ENCODE measurements at regions not wholly inside any gene's neighbourhood (a gene's known extent, or its start where the extent isn't known, plus 50 kb on each side); places are given as distances from the start of the nearest gene placed in this dataset.
A peak's percentile ranks its signal among the peaks of the same experiment; 100 is the strongest.

DNA sequence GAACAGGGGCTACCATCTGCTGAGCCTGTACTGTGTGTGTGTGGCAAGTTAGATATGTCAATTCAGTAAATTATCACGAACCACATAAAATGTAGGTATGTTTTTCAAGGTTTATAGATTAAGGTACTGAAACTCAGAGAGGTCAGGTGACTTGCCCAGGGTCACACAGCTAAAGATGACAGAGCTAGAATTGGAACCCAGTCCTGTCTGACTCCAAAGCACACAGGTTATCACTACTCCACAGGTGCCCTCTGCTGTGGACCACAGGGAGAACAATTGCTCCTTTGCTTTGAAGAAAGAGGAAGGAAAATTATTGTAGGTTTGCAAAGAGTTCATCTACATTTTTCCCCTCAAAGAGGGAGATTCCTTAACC, 229.7 kb upstream of the AGAP1 start:
- Histone ChIP-seq H3K9me3 (ENCODE audit: control insufficient read depth in 2 of 3, low read length in 3 of 3) (no peaks in the 10 kb centered on the region), H3K27ac (ENCODE audit: low read depth, low read length) (no peak overlapping the region), H3K36me3 (ENCODE audit: control insufficient read depth in 2 of 3, insufficient read depth in 3 of 3, low read length in 3 of 3) (no peaks in the 10 kb centered on the region), H3K4me3 (ENCODE audit: low read length) (no peak overlapping the region), H3K4me1 (ENCODE audit: control insufficient read depth in 2 of 2, insufficient read depth in 2 of 2, low read length in 2 of 2) (no peaks in the 10 kb centered on the region), H3K27me3 (ENCODE audit: control insufficient read depth in 2 of 2, insufficient read depth in 2 of 2, low read length in 2 of 2) (no peaks in the 10 kb centered on the region)
- ATAC-seq = no peak
- Mint-ChIP-seq H3K4me3 (no peak overlapping the region), H3K27me3 (peaks cover 33 to 50% (median 42%) of the 10 kb centered on the region in 5 donors), H3K36me3 (peaks cover 0 to 11% (median 0%) of the 10 kb centered on the region in 5 donors), H3K9me3 (peaks cover 0 to 8% (median 0%) of the 10 kb centered on the region in 11 donors), H3K27ac (no peak overlapping the region), H3K4me1 (peaks cover 0 to 12% (median 0%) of the 10 kb centered on the region in 7 donors)
- no peak for DNase-seq
- intact Hi-C loops (cut with micrococcal nuclease) = no loop called here
- ChIA-PET CTCF (no interaction called here), POLR2A (no interaction called here)

DNA sequence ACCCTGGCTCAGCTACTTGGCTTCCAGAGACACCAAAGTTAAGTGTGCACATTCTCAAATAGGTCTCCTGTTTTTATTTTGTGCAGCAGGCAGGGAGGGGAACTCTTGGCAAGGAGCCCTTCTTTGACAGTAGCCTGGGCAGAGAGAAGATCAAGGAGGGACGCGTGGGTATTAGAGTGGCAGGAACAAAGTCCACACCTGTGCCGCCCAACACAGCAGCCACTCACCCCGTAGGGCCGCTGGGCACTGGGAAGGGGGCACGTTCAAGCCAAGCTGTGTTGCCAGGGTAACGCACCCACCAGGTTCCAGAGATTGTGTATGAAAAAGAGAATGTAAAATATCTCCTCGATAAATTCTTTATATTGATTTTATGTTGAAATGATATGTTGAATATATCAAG, 229.3 kb upstream of the AGAP1 start:
- Mint-ChIP-seq H3K4me3 (no peak overlapping the region), H3K4me1 (peaks cover 0 to 12% (median 0%) of the 10 kb centered on the region in 7 donors), H3K36me3 (peaks cover 0 to 11% (median 0%) of the 10 kb centered on the region in 5 donors), H3K27ac (no peak overlapping the region), H3K9me3 (peaks cover 0 to 8% (median 0%) of the 10 kb centered on the region in 11 donors), H3K27me3 (peaks cover 36 to 54% (median 42%) of the 10 kb centered on the region in 5 donors)
- H3K9me3 ChIP-seq (ENCODE audit: control insufficient read depth in 2 of 3, low read length in 3 of 3) = no peaks in the 10 kb centered on the region
- H3K36me3 ChIP-seq (ENCODE audit: control insufficient read depth in 2 of 3, insufficient read depth in 3 of 3, low read length in 3 of 3) = no peaks in the 10 kb centered on the region
- CTCF ChIA-PET = no interaction called here
- H3K27ac ChIP-seq (ENCODE audit: low read depth, low read length) = no peak overlapping the region
- POLR2A ChIA-PET = no interaction called here
- H3K27me3 ChIP-seq (ENCODE audit: control insufficient read depth in 2 of 2, insufficient read depth in 2 of 2, low read length in 2 of 2) = no peaks in the 10 kb centered on the region
- intact Hi-C loops (cut with micrococcal nuclease) = no loop called here
- no peak for DNase-seq
- H3K4me1 ChIP-seq (ENCODE audit: control insufficient read depth in 2 of 2, insufficient read depth in 2 of 2, low read length in 2 of 2) = no peaks in the 10 kb centered on the region
- no peak for ATAC-seq
- no peak overlapping the region for H3K4me3 ChIP-seq (ENCODE audit: low read length)

- H3K27ac ChIP-seq (ENCODE audit: low read depth, low read length) = no peak overlapping the region
- H3K27me3 ChIP-seq (ENCODE audit: control insufficient read depth in 2 of 2, insufficient read depth in 2 of 2, low read length in 2 of 2) = no peaks in the 10 kb centered on the region
- Mint-ChIP-seq H3K4me3 (no peak overlapping the region), H3K4me1 (peaks cover 0 to 12% (median 0%) of the 10 kb centered on the region in 7 donors), H3K27me3 (peaks cover 44 to 57% (median 49%) of the 10 kb centered on the region in 5 donors), H3K27ac (no peak overlapping the region), H3K9me3 (peaks cover 0 to 8% (median 0%) of the 10 kb centered on the region in 11 donors), H3K36me3 (peaks cover 0 to 11% (median 0%) of the 10 kb centered on the region in 5 donors)
- no peak for DNase-seq
- ChIA-PET CTCF (no interaction called here), POLR2A (no interaction called here)
- no peaks in the 10 kb centered on the region for H3K36me3 ChIP-seq (ENCODE audit: control insufficient read depth in 2 of 3, insufficient read depth in 3 of 3, low read length in 3 of 3)
- H3K4me1 ChIP-seq (ENCODE audit: control insufficient read depth in 2 of 2, insufficient read depth in 2 of 2, low read length in 2 of 2) = no peaks in the 10 kb centered on the region
- no peaks in the 10 kb centered on the region for H3K9me3 ChIP-seq (ENCODE audit: control insufficient read depth in 2 of 3, low read length in 3 of 3)
- ATAC-seq = no peak
- intact Hi-C loops (cut with micrococcal nuclease) = no loop called here
- H3K4me3 ChIP-seq (ENCODE audit: low read length) = no peak overlapping the region
These were observed 228.4 kb upstream of the AGAP1 start for GRCh38 chr2:235265348-235265965.

DNA sequence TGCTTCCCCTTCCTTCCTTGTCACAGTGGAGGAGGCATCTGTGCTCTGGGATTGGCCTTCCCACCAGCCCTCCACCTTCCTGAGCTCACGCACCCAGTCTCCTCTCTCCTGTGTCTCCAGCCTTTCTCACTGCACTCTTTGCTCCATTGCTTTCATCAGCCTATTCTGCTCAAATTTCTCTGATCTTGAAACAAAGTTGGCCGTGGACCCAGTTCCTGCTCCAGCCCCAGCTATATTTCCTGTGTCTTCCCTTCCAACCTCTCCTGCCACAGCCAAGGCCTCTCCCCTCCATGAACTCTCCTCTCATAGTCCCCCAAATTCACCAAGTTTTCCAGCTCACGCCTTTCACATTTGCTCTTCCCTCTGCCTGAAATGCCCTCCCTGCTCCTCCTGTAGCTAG, 226.6 kb upstream of the AGAP1 start:
- intact Hi-C loops (cut with micrococcal nuclease) = no loop called here
- H3K9me3 Mint-ChIP-seq = peaks cover 0 to 8% (median 0%) of the 10 kb centered on the region in 11 donors

GRCh38 chr2:235268535-235268934, 225.3 kb upstream of the AGAP1 start:
- DNase-seq (no peak), ATAC-seq (no peak)
- Mint-ChIP-seq H3K4me3 (no peak overlapping the region), H3K27ac (no peak overlapping the region), H3K36me3 (peaks cover 0 to 11% (median 0%) of the 10 kb centered on the region in 5 donors), H3K27me3 (peaks cover 45 to 70% (median 56%) of the 10 kb centered on the region in 5 donors), H3K4me1 (peaks cover 0 to 10% (median 0%) of the 10 kb centered on the region in 7 donors), H3K9me3 (peaks cover 0 to 8% (median 0%) of the 10 kb centered on the region in 11 donors)
- no peak overlapping the region for H3K4me3 ChIP-seq (ENCODE audit: low read length)
- intact Hi-C loops (cut with micrococcal nuclease) = no loop called here
- no peaks in the 10 kb centered on the region for H3K36me3 ChIP-seq (ENCODE audit: control insufficient read depth in 2 of 3, insufficient read depth in 3 of 3, low read length in 3 of 3)
- peaks cover 0 to 3% of the 10 kb centered on the region in 2 donors for H3K27me3 ChIP-seq (ENCODE audit: control insufficient read depth in 2 of 2, insufficient read depth in 2 of 2, low read length in 2 of 2)
- POLR2A ChIA-PET = no interaction called here
- H3K9me3 ChIP-seq (ENCODE audit: control insufficient read depth in 2 of 3, low read length in 3 of 3) = no peaks in the 10 kb centered on the region
- no peak overlapping the region for H3K27ac ChIP-seq (ENCODE audit: low read depth, low read length)
- CTCF ChIA-PET = no interaction called here
- H3K4me1 ChIP-seq (ENCODE audit: control insufficient read depth in 2 of 2, insufficient read depth in 2 of 2, low read length in 2 of 2) = peaks cover 0 to 3% of the 10 kb centered on the region in 2 donors

More for the DNA sequence above, 226.6 kb upstream of the AGAP1 start:
- ChIA-PET POLR2A (no interaction called here), CTCF (no interaction called here)
- Histone ChIP-seq H3K9me3 (ENCODE audit: control insufficient read depth in 2 of 3, low read length in 3 of 3) (no peaks in the 10 kb centered on the region), H3K27me3 (ENCODE audit: control insufficient read depth in 2 of 2, insufficient read depth in 2 of 2, low read length in 2 of 2) (peaks cover 0 to 3% of the 10 kb centered on the region in 2 donors), H3K4me3 (ENCODE audit: low read length) (no peak overlapping the region), H3K36me3 (ENCODE audit: control insufficient read depth in 2 of 3, insufficient read depth in 3 of 3, low read length in 3 of 3) (no peaks in the 10 kb centered on the region), H3K27ac (ENCODE audit: low read depth, low read length) (no peak overlapping the region), H3K4me1 (ENCODE audit: control insufficient read depth in 2 of 2, insufficient read depth in 2 of 2, low read length in 2 of 2) (peaks cover 0 to 3% of the 10 kb centered on the region in 2 donors)
- H3K27ac Mint-ChIP-seq = no peak overlapping the region
- no peak for ATAC-seq
- peaks cover 0 to 12% (median 0%) of the 10 kb centered on the region in 7 donors for H3K4me1 Mint-ChIP-seq
- peaks cover 43 to 68% (median 58%) of the 10 kb centered on the region in 5 donors for H3K27me3 Mint-ChIP-seq
- no peak overlapping the region for H3K4me3 Mint-ChIP-seq
- DNase-seq = no peak
- H3K36me3 Mint-ChIP-seq = peaks cover 0 to 11% (median 0%) of the 10 kb centered on the region in 5 donors

DNA sequence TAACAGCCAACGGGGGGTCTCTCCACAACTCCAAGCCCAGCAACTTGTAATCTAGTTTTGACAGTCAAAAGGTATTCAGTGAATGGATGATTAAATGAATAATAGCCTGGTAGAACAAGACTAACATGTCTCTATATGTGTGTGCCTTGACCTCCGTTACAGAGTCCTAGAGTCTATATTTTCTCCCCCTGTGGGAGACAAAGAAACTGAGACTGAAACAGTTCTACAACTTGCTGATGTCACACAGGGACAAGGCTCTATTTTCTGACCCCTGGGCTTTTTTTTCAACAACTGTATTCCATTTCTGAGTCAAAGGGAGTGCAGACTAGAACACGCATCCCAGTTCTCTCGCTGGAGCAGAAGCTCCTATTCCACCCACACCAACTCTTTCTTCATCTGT, 223.6 kb upstream of the AGAP1 start:
- H3K36me3 Mint-ChIP-seq = peaks cover 0 to 11% (median 0%) of the 10 kb centered on the region in 5 donors
- ATAC-seq (no peak), DNase-seq (no peak)
- ChIA-PET CTCF (no interaction called here), POLR2A (no interaction called here)
- H3K27ac Mint-ChIP-seq = no peak overlapping the region
- H3K27me3 ChIP-seq (ENCODE audit: control insufficient read depth in 2 of 2, insufficient read depth in 2 of 2, low read length in 2 of 2) = peaks cover 0 to 3% of the 10 kb centered on the region in 2 donors
- no peaks in the 10 kb centered on the region for H3K36me3 ChIP-seq (ENCODE audit: control insufficient read depth in 2 of 3, insufficient read depth in 3 of 3, low read length in 3 of 3)
- H3K4me1 Mint-ChIP-seq = peaks cover 0 to 8% (median 0%) of the 10 kb centered on the region in 7 donors
- H3K9me3 ChIP-seq (ENCODE audit: control insufficient read depth in 2 of 3, low read length in 3 of 3) = no peaks in the 10 kb centered on the region
- peaks cover 0 to 8% (median 0%) of the 10 kb centered on the region in 11 donors for H3K9me3 Mint-ChIP-seq
- H3K4me3 Mint-ChIP-seq = no peak overlapping the region
- H3K4me1 ChIP-seq (ENCODE audit: control insufficient read depth in 2 of 2, insufficient read depth in 2 of 2, low read length in 2 of 2) = peaks cover 0 to 3% of the 10 kb centered on the region in 2 donors
- H3K4me3 ChIP-seq (ENCODE audit: low read length) = no peak overlapping the region
- intact Hi-C loops (cut with micrococcal nuclease) = no loop called here
- no peak overlapping the region for H3K27ac ChIP-seq (ENCODE audit: low read depth, low read length)
- H3K27me3 Mint-ChIP-seq = peaks cover 54 to 73% (median 62%) of the 10 kb centered on the region in 5 donors

GRCh38 chr2:235270956-235271355, 222.9 kb upstream of the AGAP1 start:
- Mint-ChIP-seq H3K27me3 (peaks cover 57 to 67% (median 65%) of the 10 kb centered on the region in 5 donors), H3K4me1 (peaks cover 0 to 7% (median 0%) of the 10 kb centered on the region in 7 donors), H3K9me3 (peaks cover 0 to 8% (median 0%) of the 10 kb centered on the region in 11 donors), H3K36me3 (peaks cover 0 to 11% (median 0%) of the 10 kb centered on the region in 5 donors), H3K4me3 (no peak overlapping the region), H3K27ac (peak overlapping the region in 1 of 9 donors; percentile 35)
- CTCF ChIA-PET = no interaction called here
- DNase-seq (peak in 1 of 9 donors; percentile 63), ATAC-seq (no peak)
- Histone ChIP-seq H3K36me3 (ENCODE audit: control insufficient read depth in 2 of 3, insufficient read depth in 3 of 3, low read length in 3 of 3) (no peaks in the 10 kb centered on the region), H3K9me3 (ENCODE audit: control insufficient read depth in 2 of 3, low read length in 3 of 3) (no peaks in the 10 kb centered on the region), H3K27me3 (ENCODE audit: control insufficient read depth in 2 of 2, insufficient read depth in 2 of 2, low read length in 2 of 2) (peaks cover 0 to 3% of the 10 kb centered on the region in 2 donors), H3K4me3 (ENCODE audit: low read length) (no peak overlapping the region), H3K27ac (ENCODE audit: low read depth, low read length) (no peak overlapping the region), H3K4me1 (ENCODE audit: control insufficient read depth in 2 of 2, insufficient read depth in 2 of 2, low read length in 2 of 2) (peaks cover 0 to 3% of the 10 kb centered on the region in 2 donors)
- intact Hi-C loops (cut with micrococcal nuclease) = no loop called here
- POLR2A ChIA-PET = no interaction called here
